ENCODE measurements at regions not wholly inside any gene's neighbourhood (a gene's known extent, or its start where the extent isn't known, plus 50 kb on each side); places are given as distances from the start of the nearest gene placed in this dataset.

DNA sequence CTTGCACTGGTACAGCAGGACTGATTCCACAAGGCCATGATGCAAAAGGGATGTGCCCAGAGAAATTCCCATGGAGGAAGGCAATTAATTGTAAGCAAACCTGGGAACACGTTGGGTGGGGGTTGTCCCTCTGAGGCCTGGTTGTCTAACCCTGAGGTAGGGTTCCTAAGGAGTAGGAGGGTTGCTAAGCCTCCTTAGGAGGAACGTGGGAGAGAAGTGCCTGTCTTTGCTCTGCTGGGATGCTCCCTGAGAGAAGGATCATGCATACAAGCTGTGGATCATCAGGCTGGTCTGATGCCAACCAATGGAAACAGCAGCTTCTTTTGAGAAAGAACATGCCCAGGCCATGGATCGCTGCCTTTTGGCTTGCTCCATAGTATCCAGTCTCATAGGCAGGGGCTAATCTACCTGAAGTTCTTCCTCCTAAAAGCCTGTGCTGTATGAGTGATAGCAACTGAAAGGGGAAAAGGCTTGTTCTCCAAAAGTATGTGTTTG lies 203.7 kb upstream of the NPVF start:
- TF ChIP-seq, protein P1, sequence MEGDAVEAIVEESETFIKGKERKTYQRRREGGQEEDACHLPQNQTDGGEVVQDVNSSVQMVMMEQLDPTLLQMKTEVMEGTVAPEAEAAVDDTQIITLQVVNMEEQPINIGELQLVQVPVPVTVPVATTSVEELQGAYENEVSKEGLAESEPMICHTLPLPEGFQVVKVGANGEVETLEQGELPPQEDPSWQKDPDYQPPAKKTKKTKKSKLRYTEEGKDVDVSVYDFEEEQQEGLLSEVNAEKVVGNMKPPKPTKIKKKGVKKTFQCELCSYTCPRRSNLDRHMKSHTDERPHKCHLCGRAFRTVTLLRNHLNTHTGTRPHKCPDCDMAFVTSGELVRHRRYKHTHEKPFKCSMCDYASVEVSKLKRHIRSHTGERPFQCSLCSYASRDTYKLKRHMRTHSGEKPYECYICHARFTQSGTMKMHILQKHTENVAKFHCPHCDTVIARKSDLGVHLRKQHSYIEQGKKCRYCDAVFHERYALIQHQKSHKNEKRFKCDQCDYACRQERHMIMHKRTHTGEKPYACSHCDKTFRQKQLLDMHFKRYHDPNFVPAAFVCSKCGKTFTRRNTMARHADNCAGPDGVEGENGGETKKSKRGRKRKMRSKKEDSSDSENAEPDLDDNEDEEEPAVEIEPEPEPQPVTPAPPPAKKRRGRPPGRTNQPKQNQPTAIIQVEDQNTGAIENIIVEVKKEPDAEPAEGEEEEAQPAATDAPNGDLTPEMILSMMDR (IDR thresholded peaks at IDR 0.05): no peak
- no peak for TF ChIP-seq POLR2A (IDR thresholded peaks at IDR 0.05)
